ENCODE measurements at regions not wholly inside any gene's neighbourhood (a gene's known extent, or its start where the extent isn't known, plus 50 kb on each side); places are given as distances from the start of the nearest gene placed in this dataset.
"Not testable (repeated sequence)": the region's sequence is repeated elsewhere in the genome, so short reads cannot be mapped to it uniquely, and the experiment has no call there.

- Histone ChIP-seq H3K4me3 (ENCODE audit: insufficient read depth, low read depth, low read length) (no peak overlapping the region), H3K79me2 (ENCODE audit: insufficient read depth, low read length) (no peaks in the 10 kb centered on the region), H3K9me3 (ENCODE audit: insufficient read depth, low read depth, low read length) (no peaks in the 10 kb centered on the region), H3K4me2 (ENCODE audit: low read length) (no peak overlapping the region), H3K9ac (ENCODE audit: low read length) (no peak overlapping the region), H2AFZ (ENCODE audit: low read depth, low read length) (no peak overlapping the region), H4K20me1 (ENCODE audit: insufficient read depth, low read length) (no peaks in the 10 kb centered on the region), H3K36me3 (ENCODE audit: insufficient read depth, low read length) (no peaks in the 10 kb centered on the region), H3K27me3 (ENCODE audit: insufficient read depth, low read length) (no peaks in the 10 kb centered on the region), H3K27ac (ENCODE audit: low read depth, low read length) (no peak overlapping the region), H3K4me1 (ENCODE audit: insufficient read depth, low read length) (no peaks in the 10 kb centered on the region)
- Mint-ChIP-seq H3K4me1 (ENCODE audit: low read depth, unreplicated experiment) (peaks cover 7% of the 10 kb centered on the region), H3K27me3 (ENCODE audit: low read depth, unreplicated experiment) (no peaks in the 10 kb centered on the region), H3K9me3 (ENCODE audit: unreplicated experiment) (peaks cover 5% of the 10 kb centered on the region), H3K27ac (ENCODE audit: unreplicated experiment) (no peak overlapping the region), H3K36me3 (ENCODE audit: low read depth, unreplicated experiment) (no peaks in the 10 kb centered on the region), H3K4me3 (ENCODE audit: unreplicated experiment) (no peak overlapping the region)
- TF ChIP-seq EZH2 (IDR thresholded peaks at IDR 0.05; ENCODE audit: insufficient read depth, low read length) = no peak
- no peak for TF ChIP-seq CTCF (IDR thresholded peaks at IDR 0.05; ENCODE audit: insufficient read depth, low read depth, low read length)
- FAIRE-seq (no peak), DNase-seq (ENCODE audit: low read depth) (no peak)
These were observed 274.9 kb downstream of the KCNRG start for GRCh38 chr13:50290186-50290585.

GRCh38 chr13:50291611-50292010, 276.4 kb downstream of the KCNRG start:
- H3K4me3 ChIP-seq (ENCODE audit: insufficient read depth, low read depth, low read length) = no peak overlapping the region
- no peak for FAIRE-seq
- no peaks in the 10 kb centered on the region for H3K36me3 Mint-ChIP-seq (ENCODE audit: low read depth, unreplicated experiment)
- H3K9me3 ChIP-seq (ENCODE audit: insufficient read depth, low read depth, low read length) = no peaks in the 10 kb centered on the region
- no peaks in the 10 kb centered on the region for H3K36me3 ChIP-seq (ENCODE audit: insufficient read depth, low read length)
- no peak for DNase-seq (ENCODE audit: low read depth)
- no peaks in the 10 kb centered on the region for H3K4me1 ChIP-seq (ENCODE audit: insufficient read depth, low read length)
- H3K27ac Mint-ChIP-seq (ENCODE audit: unreplicated experiment) = peak overlapping the region; percentile 5
- no peak overlapping the region for H3K27ac ChIP-seq (ENCODE audit: low read depth, low read length)
- no peak overlapping the region for H3K4me3 Mint-ChIP-seq (ENCODE audit: unreplicated experiment)
- H3K27me3 ChIP-seq (ENCODE audit: insufficient read depth, low read length) = no peaks in the 10 kb centered on the region
- TF ChIP-seq EZH2 (IDR thresholded peaks at IDR 0.05; ENCODE audit: insufficient read depth, low read length) (no peak), CTCF (IDR thresholded peaks at IDR 0.05; ENCODE audit: insufficient read depth, low read depth, low read length) (no peak)
- H3K79me2 ChIP-seq (ENCODE audit: insufficient read depth, low read length) = no peaks in the 10 kb centered on the region
- peaks cover 8% of the 10 kb centered on the region for H3K9me3 Mint-ChIP-seq (ENCODE audit: unreplicated experiment)
- H2AFZ ChIP-seq (ENCODE audit: low read depth, low read length) = no peak overlapping the region
- H3K9ac ChIP-seq (ENCODE audit: low read length) = no peak overlapping the region
- peaks cover 7% of the 10 kb centered on the region for H3K4me1 Mint-ChIP-seq (ENCODE audit: low read depth, unreplicated experiment)
- no peaks in the 10 kb centered on the region for H4K20me1 ChIP-seq (ENCODE audit: insufficient read depth, low read length)
- no peak overlapping the region for H3K4me2 ChIP-seq (ENCODE audit: low read length)
- H3K27me3 Mint-ChIP-seq (ENCODE audit: low read depth, unreplicated experiment) = no peaks in the 10 kb centered on the region

- TF ChIP-seq EZH2 (IDR thresholded peaks at IDR 0.05; ENCODE audit: insufficient read depth, low read length) (no peak), CTCF (IDR thresholded peaks at IDR 0.05; ENCODE audit: insufficient read depth, low read depth, low read length) (no peak)
- Histone ChIP-seq H4K20me1 (ENCODE audit: insufficient read depth, low read length) (no peaks in the 10 kb centered on the region), H3K4me2 (ENCODE audit: low read length) (no peak overlapping the region), H3K9ac (ENCODE audit: low read length) (no peak overlapping the region), H3K27ac (ENCODE audit: low read depth, low read length) (no peak overlapping the region), H3K4me3 (ENCODE audit: insufficient read depth, low read depth, low read length) (no peak overlapping the region), H3K36me3 (ENCODE audit: insufficient read depth, low read length) (no peaks in the 10 kb centered on the region), H2AFZ (ENCODE audit: low read depth, low read length) (no peak overlapping the region), H3K9me3 (ENCODE audit: insufficient read depth, low read depth, low read length) (no peaks in the 10 kb centered on the region), H3K27me3 (ENCODE audit: insufficient read depth, low read length) (no peaks in the 10 kb centered on the region), H3K4me1 (ENCODE audit: insufficient read depth, low read length) (no peaks in the 10 kb centered on the region), H3K79me2 (ENCODE audit: insufficient read depth, low read length) (no peaks in the 10 kb centered on the region)
- DNase-seq (ENCODE audit: low read depth) = no peak
- no peaks in the 10 kb centered on the region for H3K27me3 Mint-ChIP-seq (ENCODE audit: low read depth, unreplicated experiment)
- peaks cover 8% of the 10 kb centered on the region for H3K9me3 Mint-ChIP-seq (ENCODE audit: unreplicated experiment)
- H3K36me3 Mint-ChIP-seq (ENCODE audit: low read depth, unreplicated experiment) = no peaks in the 10 kb centered on the region
- H3K4me3 Mint-ChIP-seq (ENCODE audit: unreplicated experiment) = no peak overlapping the region
- H3K4me1 Mint-ChIP-seq (ENCODE audit: low read depth, unreplicated experiment) = peaks cover 7% of the 10 kb centered on the region
- no peak overlapping the region for H3K27ac Mint-ChIP-seq (ENCODE audit: unreplicated experiment)
- no peak for FAIRE-seq
These were observed 276.8 kb downstream of the KCNRG start for GRCh38 chr13:50292081-50292480.

- H3K36me3 Mint-ChIP-seq (ENCODE audit: low read depth, unreplicated experiment); H3K4me3 Mint-ChIP-seq (ENCODE audit: unreplicated experiment); H4K20me1 ChIP-seq (ENCODE audit: insufficient read depth, low read length): not testable (repeated sequence)
These were observed 279.2 kb downstream of the KCNRG start for GRCh38 chr13:50294425-50294824.

More at GRCh38 chr13:50294425-50294824, 279.2 kb downstream of the KCNRG start:
- DNase-seq (ENCODE audit: low read depth); H3K27ac Mint-ChIP-seq (ENCODE audit: unreplicated experiment); H3K27me3 ChIP-seq (ENCODE audit: insufficient read depth, low read length); FAIRE-seq; H3K4me3 ChIP-seq (ENCODE audit: insufficient read depth, low read depth, low read length); H3K4me1 ChIP-seq (ENCODE audit: insufficient read depth, low read length); H3K9me3 ChIP-seq (ENCODE audit: insufficient read depth, low read depth, low read length); H3K4me2 ChIP-seq (ENCODE audit: low read length); H3K9ac ChIP-seq (ENCODE audit: low read length); H2AFZ ChIP-seq (ENCODE audit: low read depth, low read length); H3K36me3 ChIP-seq (ENCODE audit: insufficient read depth, low read length); H3K27ac ChIP-seq (ENCODE audit: low read depth, low read length); H3K27me3 Mint-ChIP-seq (ENCODE audit: low read depth, unreplicated experiment); H3K9me3 Mint-ChIP-seq (ENCODE audit: unreplicated experiment); H3K79me2 ChIP-seq (ENCODE audit: insufficient read depth, low read length): not testable (repeated sequence)
- peaks cover 14% of the 10 kb centered on the region for H3K4me1 Mint-ChIP-seq (ENCODE audit: low read depth, unreplicated experiment)

All from astrocyte (in vitro differentiated cells and primary cell).